Stimulated activated CD8-positive, alpha-beta memory T cell treated with anti-CD3 and anti-CD28 coated beads, Interleukin-12 subunit alpha, Interleukin-12 subunit beta, amount 100 ng/mL, for 1 hour (primary cell): ENCODE measurements at regions not wholly inside any gene's neighbourhood (a gene's known extent, or its start where the extent isn't known, plus 50 kb on each side); places are given as distances from the start of the nearest gene placed in this dataset.
"Not testable (repeated sequence)": the region's sequence is repeated elsewhere in the genome, so short reads cannot be mapped to it uniquely, and the experiment has no call there.

Experiments
- DNase-seq: peaks from one replicate; pipeline ENCODE4 v3.0.0-alpha.2; 2020; ENCODE audit warnings: low read depth

- DNase-seq = no peak
Observed at GRCh38 chr3:66633402-66634381, 132.9 kb upstream of the LRIG1 start.

- no peak for DNase-seq
Observed at GRCh38 chr3:66638717-66639116, 137.9 kb upstream of the LRIG1 start.

DNA sequence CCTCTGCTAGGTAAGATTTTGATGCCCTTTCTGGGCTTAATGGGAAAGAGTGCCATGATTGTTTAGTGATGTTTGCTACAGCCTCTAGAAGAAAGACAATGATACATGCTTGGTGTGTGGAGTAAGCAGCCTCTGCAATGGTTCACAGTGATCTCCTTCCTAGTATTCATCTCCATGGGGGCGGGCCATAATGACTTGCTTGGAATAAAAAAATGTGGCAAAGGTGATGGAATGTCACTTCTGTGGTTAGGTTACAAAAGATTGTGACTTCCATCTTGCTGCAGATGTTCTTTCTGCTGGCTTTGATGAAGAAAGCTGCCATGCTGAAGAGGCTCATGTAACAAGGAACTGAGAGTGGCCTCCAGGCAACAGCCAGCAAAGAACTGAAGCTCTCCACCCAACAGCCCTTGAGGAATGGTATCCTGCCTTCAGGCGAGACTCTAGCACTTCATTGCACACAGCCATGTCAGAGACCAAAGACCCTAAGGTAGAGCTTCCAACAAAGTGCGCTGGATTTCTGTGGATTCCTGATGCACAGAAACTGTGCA, 139.1 kb upstream of the LRIG1 start:
- DNase-seq = no peak

- no peak for DNase-seq
Observed at GRCh38 chr3:66642019-66642418, 141.2 kb upstream of the LRIG1 start.

GRCh38 chr3:66642484-66642883, 141.7 kb upstream of the LRIG1 start:
- no peak for DNase-seq

- DNase-seq = no peak
Observed at GRCh38 chr3:66644549-66644948, 143.7 kb upstream of the LRIG1 start.

DNA sequence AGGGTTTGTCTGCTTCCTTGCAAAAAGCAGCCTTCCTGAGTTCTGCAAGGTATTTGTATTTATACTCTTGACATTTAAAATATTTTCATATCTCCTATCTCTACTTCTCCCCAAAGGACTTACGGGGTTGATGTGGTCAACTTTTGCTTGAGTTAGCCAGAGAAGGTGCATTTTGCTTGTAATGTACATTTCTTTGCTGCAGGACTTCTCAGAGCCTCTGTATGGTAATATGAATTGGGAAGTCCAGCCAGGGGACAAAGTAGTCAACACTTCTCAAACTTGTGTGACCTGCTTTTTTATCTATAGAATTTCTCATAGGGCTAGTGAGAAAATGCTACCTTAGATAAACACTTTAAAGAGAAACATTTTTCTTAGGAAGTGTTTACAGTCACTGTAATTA, 148.2 kb upstream of the LRIG1 start:
- no peak for DNase-seq

- not testable (repeated sequence) for DNase-seq
Observed at GRCh38 chr3:66651520-66651919, 150.7 kb upstream of the LRIG1 start.

DNA sequence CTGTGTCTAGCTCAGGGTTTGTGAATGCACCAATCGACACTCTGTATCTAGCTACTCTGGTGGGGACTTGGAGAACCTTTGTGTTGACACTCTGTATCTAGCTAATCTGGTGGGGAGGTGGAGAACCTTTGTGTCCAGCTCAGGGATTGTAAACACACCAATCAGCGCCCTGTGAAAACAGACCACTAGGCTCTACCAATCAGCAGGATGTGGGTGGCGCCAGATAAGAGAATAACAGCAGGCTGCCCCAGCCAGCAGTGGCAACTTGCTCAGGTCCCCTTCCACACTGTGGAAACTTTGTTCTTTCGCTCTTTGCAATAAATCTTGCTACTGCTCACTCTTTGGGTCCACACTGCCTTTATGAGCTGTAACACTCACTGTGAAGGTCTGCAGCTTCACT, 151.3 kb upstream of the LRIG1 start:
- not testable (repeated sequence) for DNase-seq

DNA sequence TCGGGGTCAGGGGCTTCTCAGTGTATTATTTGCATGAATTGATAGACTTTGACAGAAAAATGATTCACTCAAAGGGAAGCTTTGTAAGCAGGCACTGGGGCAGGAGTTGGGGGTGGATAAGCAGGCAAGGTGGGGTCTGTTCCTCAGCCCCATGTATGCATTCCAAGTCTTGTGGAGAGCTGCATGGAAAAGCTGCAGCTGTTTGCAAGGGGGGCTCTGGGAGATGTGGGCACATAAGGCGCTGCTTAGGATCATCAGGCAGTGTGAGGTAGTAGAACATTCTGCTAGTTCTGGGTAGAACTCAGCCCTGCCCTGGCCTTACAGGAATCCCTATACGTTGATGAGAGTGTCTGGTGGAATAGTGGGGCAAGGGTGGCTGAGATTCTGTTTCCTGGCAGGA, 154.2 kb upstream of the LRIG1 start:
- no peak for DNase-seq

GRCh38 chr3:66655671-66656070, 154.8 kb upstream of the LRIG1 start:
- DNase-seq = no peak

DNA sequence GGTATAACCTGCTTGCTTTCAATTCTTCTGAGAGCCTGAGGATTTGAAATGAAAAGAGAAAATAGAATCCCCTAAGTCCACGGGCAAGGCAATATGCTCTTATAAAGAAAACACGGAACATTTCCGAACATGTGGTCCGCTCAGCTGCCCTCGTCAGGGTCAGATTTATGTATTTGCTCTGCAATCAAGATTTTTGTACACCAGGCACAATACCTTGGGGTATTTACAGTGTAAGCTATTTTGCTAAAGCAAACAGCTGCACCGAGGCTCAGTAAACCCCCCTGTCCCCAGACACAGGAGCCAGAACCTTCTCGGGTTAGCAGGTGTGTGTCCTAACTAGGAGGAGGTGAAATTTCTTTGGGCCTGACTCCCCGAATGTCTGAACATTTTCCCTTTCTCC, 155.8 kb upstream of the LRIG1 start:
- no peak for DNase-seq

DNA sequence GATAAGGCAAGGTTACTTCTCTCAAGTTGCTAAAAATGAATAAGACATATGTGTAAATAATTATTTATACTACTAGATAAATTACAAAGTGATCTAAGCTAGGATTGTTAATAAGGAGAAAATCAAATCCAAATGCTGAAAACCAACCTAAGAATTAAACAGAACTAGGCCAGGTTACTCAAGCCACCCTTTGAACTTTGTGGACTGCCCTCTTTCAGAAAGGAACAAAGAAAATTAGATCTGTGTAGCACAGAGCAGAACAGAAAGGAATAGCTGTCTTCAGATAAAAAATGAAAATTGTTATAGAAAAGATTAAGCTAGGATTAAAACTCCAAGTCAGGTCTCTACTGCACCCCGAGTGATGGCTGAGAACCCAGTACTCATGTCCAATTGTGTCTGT, 158.2 kb upstream of the LRIG1 start:
- DNase-seq = no peak

DNA sequence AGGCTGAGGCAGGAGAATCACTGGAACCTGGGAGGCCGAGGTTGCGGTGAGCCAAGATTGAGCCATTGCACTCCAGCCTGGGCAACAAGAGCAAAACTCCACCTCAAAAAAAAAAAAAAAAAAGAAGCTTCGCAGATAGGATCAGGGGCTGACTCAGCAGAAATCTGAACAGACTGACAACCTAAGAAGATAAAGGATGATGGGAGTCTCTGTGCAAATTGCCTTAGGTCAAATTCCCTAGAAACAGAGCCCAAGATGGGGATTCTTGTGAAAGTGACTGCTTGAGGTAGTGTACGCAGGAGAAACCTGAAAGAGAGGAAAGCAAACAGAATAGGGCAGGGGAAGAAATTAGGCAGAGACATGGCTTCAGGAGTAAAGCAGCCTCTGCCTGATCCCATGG, 160.8 kb upstream of the LRIG1 start:
- DNase-seq = no peak

GRCh38 chr3:66662894-66663293, 162.1 kb upstream of the LRIG1 start:
- DNase-seq = no peak

GRCh38 chr3:66665021-66665695, 164.3 kb upstream of the LRIG1 start:
- DNase-seq = no peak

GRCh38 chr3:66666362-66666761, 165.5 kb upstream of the LRIG1 start:
- no peak for DNase-seq

DNA sequence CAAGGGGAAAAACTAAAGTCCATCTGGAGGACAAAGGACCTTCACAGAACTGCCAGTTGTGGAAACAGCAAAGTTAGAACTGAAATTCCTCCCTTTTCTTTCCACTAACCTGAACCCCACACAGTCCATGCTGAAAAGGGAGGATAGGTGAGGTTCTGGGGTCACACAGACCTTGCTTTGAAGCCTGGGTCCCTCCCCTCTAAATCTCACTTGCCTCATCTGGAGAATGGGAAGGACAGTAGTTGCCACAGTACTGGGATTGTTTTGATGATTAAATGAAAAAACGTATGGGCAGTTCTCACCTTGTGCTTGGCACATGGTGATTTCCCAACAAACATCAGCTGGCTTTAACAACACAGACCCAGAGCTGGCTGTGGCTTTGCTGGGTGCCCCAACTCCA, 166.4 kb upstream of the LRIG1 start:
- DNase-seq = no peak

DNA sequence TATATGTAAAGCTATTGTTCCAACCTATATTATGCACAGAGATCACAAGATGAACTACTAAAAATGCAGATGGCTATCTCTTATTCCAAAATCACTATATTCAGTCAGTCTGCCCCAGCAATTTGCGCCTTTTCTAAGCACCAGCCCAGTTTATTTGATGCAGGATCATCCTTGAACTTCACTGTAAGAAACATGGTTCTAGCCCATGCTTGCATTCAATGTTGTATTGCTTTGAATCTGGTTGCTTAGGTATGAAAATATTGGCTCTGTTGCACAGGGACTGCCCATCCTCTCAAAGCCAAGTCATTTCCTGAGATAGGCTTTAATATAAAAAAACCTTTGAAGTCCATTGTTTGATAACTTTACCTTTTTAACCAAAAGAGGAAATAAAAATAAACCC, 170.5 kb upstream of the LRIG1 start:
- no peak for DNase-seq

GRCh38 chr3:66672830-66673229, 172.0 kb upstream of the LRIG1 start:
- no peak for DNase-seq

- DNase-seq = no peak
Observed at GRCh38 chr3:66673293-66673692, 172.5 kb upstream of the LRIG1 start.

GRCh38 chr3:66675366-66675765, 174.5 kb upstream of the LRIG1 start:
- DNase-seq = no peak
